ENCODE measurements at regions not wholly inside any gene's neighbourhood (a gene's known extent, or its start where the extent isn't known, plus 50 kb on each side); places are given as distances from the start of the nearest gene placed in this dataset.

- H3K9ac ChIP-seq (replicated peaks; ENCODE audit: extremely low read depth, insufficient read depth, low read length) = no peak overlapping the region
- H4K20me1 ChIP-seq (replicated peaks; ENCODE audit: control insufficient read depth, extremely low read depth, insufficient read depth, low read length) = no peaks in the 10 kb centered on the region
- CTCF ChIA-PET = no interaction called here
- DNase-seq (ENCODE audit: low read depth, low spot score) (no peak), FAIRE-seq (no peak)
- H3K79me2 ChIP-seq (ENCODE audit: control insufficient read depth, insufficient read depth, low read length) = no peaks in the 10 kb centered on the region
- H3K4me2 ChIP-seq (ENCODE audit: insufficient read depth, low read length) = no peak overlapping the region
- no peak overlapping the region for H3K27ac ChIP-seq (ENCODE audit: insufficient read depth, low read depth, low read length)
- H3K9me3 ChIP-seq (replicated peaks; ENCODE audit: control insufficient read depth, insufficient read depth, low read length) = peaks cover 2% of the 10 kb centered on the region
- H2AFZ ChIP-seq (ENCODE audit: low read depth, low read length) = no peak overlapping the region
- no peaks in the 10 kb centered on the region for H3K9me1 ChIP-seq (replicated peaks; ENCODE audit: control insufficient read depth, extremely low read depth, insufficient read depth, low read length)
- H3K4me3 ChIP-seq (replicated peaks in 1 of 3; ENCODE audit: insufficient read depth in 1 of 3, low read depth in 1 of 3, low read length in 3 of 3) = no peak overlapping the region
- H3K4me1 ChIP-seq (ENCODE audit: control insufficient read depth, extremely low read depth, insufficient read depth, low read length) = no peaks in the 10 kb centered on the region
- no peaks in the 10 kb centered on the region for H3K36me3 ChIP-seq (ENCODE audit: control insufficient read depth in 2 of 2, extremely low read depth in 1 of 2, insufficient read depth in 2 of 2, low read length in 2 of 2)
- TF ChIP-seq POLR2A (IDR thresholded peaks at IDR 0.05; ENCODE audit: low read depth, low read length) = no peak
- no peak for TF ChIP-seq MAX (IDR thresholded peaks at IDR 0.05; ENCODE audit: insufficient read depth, insufficient read length)
- no peak for TF ChIP-seq CTCF (IDR thresholded peaks at IDR 0.05; ENCODE audit: extremely low read depth in 1 of 2, insufficient read depth in 1 of 2, low read depth in 1 of 2, low read length in 2 of 2)
- TF ChIP-seq MYC (IDR thresholded peaks at IDR 0.05; ENCODE audit: low read depth, low read length) = no peak
- no peak for TF ChIP-seq EZH2 (IDR thresholded peaks at IDR 0.05; ENCODE audit: borderline replicate concordance, low read depth, low read length, severe bottlenecking)
- no peaks in the 10 kb centered on the region for H3K27me3 ChIP-seq (ENCODE audit: control insufficient read depth in 2 of 2, insufficient read depth in 2 of 2, low read length in 2 of 2)
- POLR2A ChIA-PET = no interaction called here
- intact Hi-C loops (cut with micrococcal nuclease) = no loop called here
- dilution Hi-C loops (cut with MboI; ENCODE audit: extremely low pct_ligation_motif_present, low sequenced_read_pairs) = no loop called here
- no TSS peak for BruUV-seq (replicated peaks)
Measured at GRCh38 chr3:1531981-1532380, 439.2 kb downstream of the CNTN6 start.

- Histone ChIP-seq H2AFZ (ENCODE audit: low read depth, low read length) (no peak overlapping the region), H3K4me3 (replicated peaks in 1 of 3; ENCODE audit: insufficient read depth in 1 of 3, low read depth in 1 of 3, low read length in 3 of 3) (no peak overlapping the region), H3K79me2 (ENCODE audit: control insufficient read depth, insufficient read depth, low read length) (no peaks in the 10 kb centered on the region), H3K4me1 (ENCODE audit: control insufficient read depth, extremely low read depth, insufficient read depth, low read length) (no peaks in the 10 kb centered on the region), H3K9me3 (replicated peaks; ENCODE audit: control insufficient read depth, insufficient read depth, low read length) (no peaks in the 10 kb centered on the region), H3K9me1 (replicated peaks; ENCODE audit: control insufficient read depth, extremely low read depth, insufficient read depth, low read length) (no peaks in the 10 kb centered on the region), H3K27ac (ENCODE audit: insufficient read depth, low read depth, low read length) (no peak overlapping the region), H3K4me2 (ENCODE audit: insufficient read depth, low read length) (no peak overlapping the region), H3K9ac (replicated peaks; ENCODE audit: extremely low read depth, insufficient read depth, low read length) (no peak overlapping the region), H3K27me3 (ENCODE audit: control insufficient read depth in 2 of 2, insufficient read depth in 2 of 2, low read length in 2 of 2) (no peaks in the 10 kb centered on the region), H3K36me3 (ENCODE audit: control insufficient read depth in 2 of 2, extremely low read depth in 1 of 2, insufficient read depth in 2 of 2, low read length in 2 of 2) (no peaks in the 10 kb centered on the region), H4K20me1 (replicated peaks; ENCODE audit: control insufficient read depth, extremely low read depth, insufficient read depth, low read length) (no peaks in the 10 kb centered on the region)
- intact Hi-C loops (cut with micrococcal nuclease) = no loop called here
- dilution Hi-C loops (cut with MboI; ENCODE audit: extremely low pct_ligation_motif_present, low sequenced_read_pairs) = no loop called here
- TF ChIP-seq FOS (IDR thresholded peaks at IDR 0.05; ENCODE audit: borderline replicate concordance, insufficient read depth, low read length) = no peak
- no peak for TF ChIP-seq GATA2 (IDR thresholded peaks at IDR 0.05; ENCODE audit: insufficient read depth, insufficient read length, low read depth, low read length)
- TF ChIP-seq MAX (IDR thresholded peaks at IDR 0.05; ENCODE audit: insufficient read depth, insufficient read length) = no peak
- no peak for TF ChIP-seq POLR2AphosphoS5 (IDR thresholded peaks at IDR 0.05; ENCODE audit: insufficient read depth, low read depth, low read length)
- TF ChIP-seq JUN (IDR thresholded peaks at IDR 0.05; ENCODE audit: borderline replicate concordance, insufficient read depth, insufficient read length, low read depth) = no peak
- TF ChIP-seq MYC (IDR thresholded peaks at IDR 0.05; ENCODE audit: low read depth, low read length) = no peak
- TF ChIP-seq CTCF (IDR thresholded peaks at IDR 0.05; ENCODE audit: extremely low read depth in 1 of 2, insufficient read depth in 1 of 2, low read depth in 1 of 2, low read length in 2 of 2) = no peak
- TF ChIP-seq POLR2A (IDR thresholded peaks at IDR 0.05; ENCODE audit: low read depth, low read length) = no peak
- TF ChIP-seq EZH2 (IDR thresholded peaks at IDR 0.05; ENCODE audit: borderline replicate concordance, low read depth, low read length, severe bottlenecking) = no peak
- FAIRE-seq = no peak
- no peak for DNase-seq (ENCODE audit: low read depth, low spot score)
- no TSS peak for BruUV-seq (replicated peaks)
- ChIA-PET CTCF (no interaction called here), POLR2A (no interaction called here)
Measured at GRCh38 chr3:1532935-1533606, 440.2 kb downstream of the CNTN6 start.
